ENCODE measurements at regions not wholly inside any gene's neighbourhood (a gene's known extent, or its start where the extent isn't known, plus 50 kb on each side); places are given as distances from the start of the nearest gene placed in this dataset.

- no peak overlapping the region for H3K4me2 ChIP-seq
- no peaks in the 10 kb centered on the region for H3K4me1 ChIP-seq (ENCODE audit: insufficient read depth)
- H3K4me3 Mint-ChIP-seq: no peak overlapping the region
- no peaks in the 10 kb centered on the region for H3K27me3 ChIP-seq (ENCODE audit: insufficient read depth)
- no peaks in the 10 kb centered on the region; the same call in 2 of the 3 replicates for H3K9me3 Mint-ChIP-seq
- H3F3A ChIP-seq (replicated peaks; ENCODE audit: low read depth): no peaks in the 10 kb centered on the region
- no peak overlapping the region for H2AFZ ChIP-seq
- no peak overlapping the region for H3K4me3 ChIP-seq
- H3K79me2 ChIP-seq (replicated peaks; ENCODE audit: insufficient read depth): no peaks in the 10 kb centered on the region
- no peaks in the 10 kb centered on the region for H3K27me3 Mint-ChIP-seq (ENCODE audit: insufficient read depth, low read depth, poor library complexity)
- H3K36me3 ChIP-seq (ENCODE audit: insufficient read depth): no peaks in the 10 kb centered on the region
- no peaks in the 10 kb centered on the region for H3K4me1 Mint-ChIP-seq
- H3K27ac Mint-ChIP-seq: 0 out of 2 replicates have a peak overlapping the region, but pooled peaks have one; percentile 54
- DNase-seq (ENCODE audit: low spot score) (no peak), ATAC-seq (no peak)
- H3K9me2 ChIP-seq (ENCODE audit: insufficient read depth): no peaks in the 10 kb centered on the region
- no peaks in the 10 kb centered on the region for H4K20me1 ChIP-seq (replicated peaks; ENCODE audit: insufficient read depth)
- H3K36me3 Mint-ChIP-seq (ENCODE audit: low read depth): no peaks in the 10 kb centered on the region
- no peak for TF ChIP-seq ZNF462 (CRISPR knock-in tag; IDR thresholded peaks at IDR 0.05)
- TF ChIP-seq ZNF331 (CRISPR knock-in tag; IDR thresholded peaks at IDR 0.05; ENCODE audit: low read depth): no peak
- TF ChIP-seq CTCF (conservative IDR thresholded peaks at IDR 0.05; ENCODE audit: low read depth in 2 of 2): no peak
- no peak for TF ChIP-seq REST (IDR thresholded peaks at IDR 0.05; ENCODE audit: unreplicated experiment)
- TF ChIP-seq CREB1 (CRISPR knock-in tag; IDR thresholded peaks at IDR 0.05; ENCODE audit: low read depth): no peak
- no peak for TF ChIP-seq EZH2 (IDR thresholded peaks at IDR 0.05; ENCODE audit: low read depth, unreplicated experiment)
- no peak for TF ChIP-seq JUNB (IDR thresholded peaks at IDR 0.05; ENCODE audit: unreplicated experiment)
- TF ChIP-seq POLR2AphosphoS5 (IDR thresholded peaks at IDR 0.05; ENCODE audit: low read depth): no peak
- TF ChIP-seq STAT1 (IDR thresholded peaks at IDR 0.05; ENCODE audit: unreplicated experiment): no peak
- no peak for TF ChIP-seq EZH2phosphoT487 (IDR thresholded peaks at IDR 0.05; ENCODE audit: unreplicated experiment)
- TF ChIP-seq ETS1 (IDR thresholded peaks at IDR 0.05): no peak
- TF ChIP-seq NANOG (IDR thresholded peaks at IDR 0.05; ENCODE audit: borderline replicate concordance): no peak
- TF ChIP-seq ZNF114 (CRISPR knock-in tag; IDR thresholded peaks at IDR 0.05): no peak
- H3K27ac ChIP-seq (ENCODE audit: low read depth): no peak overlapping the region
Measured at GRCh38 chr4:115505326-115505725, 391.9 kb upstream of the NDST4 start.

Data from GM23338 (cell line).